Hypothalamus (tissue), 51 donors: ENCODE measurements at regions not wholly inside any gene's neighbourhood (a gene's known extent, or its start where the extent isn't known, plus 50 kb on each side); places are given as distances from the start of the nearest gene placed in this dataset.
A peak's percentile ranks its signal among the peaks of the same experiment; 100 is the strongest.
"Not testable (repeated sequence)": the region's sequence is repeated elsewhere in the genome, so short reads cannot be mapped to it uniquely, and the experiment has no call there.

Experiments used
- DNase-seq, 51 donors: peaks; one replicate each; lab custom pipeline; 2025; lab: John Stamatoyannopoulos, UW

DNA sequence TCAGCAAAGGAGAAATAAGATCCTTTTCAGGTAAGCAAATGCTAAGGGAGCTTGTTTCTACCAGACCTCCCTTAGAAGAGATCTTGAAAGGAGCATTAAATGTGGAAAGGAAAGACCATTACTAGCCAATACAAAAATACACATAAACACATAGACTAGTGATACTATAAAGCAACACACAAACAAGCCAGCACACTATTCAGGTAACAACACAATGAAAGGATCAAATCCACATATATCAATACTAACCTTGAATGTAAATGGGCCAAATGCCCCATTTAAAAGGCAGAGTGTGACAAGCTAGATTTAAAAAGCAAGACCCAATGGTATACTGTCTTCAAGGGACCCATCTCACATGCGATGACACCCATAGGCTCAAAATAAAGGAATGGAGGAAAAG is 317.6 kb downstream of the TBL1XR1 start:
- no peak for DNase-seq

DNA sequence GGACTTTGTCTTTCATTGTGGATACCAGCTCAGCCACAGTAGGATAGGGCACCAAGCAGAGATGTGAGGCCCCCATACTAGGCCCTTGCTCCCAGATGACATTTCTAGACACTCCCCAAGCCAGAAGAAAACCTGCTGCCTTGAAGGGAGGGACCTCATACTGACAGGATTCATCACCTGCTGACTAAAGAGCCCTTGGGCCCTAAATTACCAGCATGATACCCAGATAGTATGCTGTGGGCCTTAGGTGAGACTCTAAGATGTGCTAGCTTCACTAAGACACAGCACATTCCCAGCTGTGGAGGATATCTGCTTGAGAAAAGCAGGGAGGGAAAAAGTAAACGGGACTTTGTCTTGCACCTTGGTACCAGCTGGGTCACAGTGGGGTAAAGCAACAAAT is 324.0 kb downstream of the TBL1XR1 start:
- DNase-seq = no peak

DNA sequence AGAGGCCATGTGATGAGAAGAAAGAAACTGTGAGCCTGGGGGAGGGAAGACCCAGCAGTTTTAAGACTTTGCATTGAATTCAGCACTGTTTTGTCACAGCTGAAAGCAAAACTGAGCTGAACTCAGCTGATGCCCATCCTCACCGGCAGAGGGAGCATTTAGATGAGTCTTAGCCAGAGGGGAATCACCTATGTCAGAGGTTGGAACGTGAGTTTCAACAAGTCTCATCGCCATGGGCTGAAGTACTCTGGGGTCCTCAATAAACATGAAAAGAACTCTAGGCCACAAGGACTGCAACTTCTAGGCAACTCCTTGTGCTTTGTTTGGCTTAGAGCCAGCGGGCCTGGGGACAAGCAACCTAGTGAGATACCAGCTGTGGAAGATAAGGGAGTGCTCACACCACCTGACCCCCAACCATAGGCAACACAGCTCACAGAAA is 324.5 kb downstream of the TBL1XR1 start:
- DNase-seq = peak in 11 of 51 donors; percentile 2 to 35 (median 8)

DNA sequence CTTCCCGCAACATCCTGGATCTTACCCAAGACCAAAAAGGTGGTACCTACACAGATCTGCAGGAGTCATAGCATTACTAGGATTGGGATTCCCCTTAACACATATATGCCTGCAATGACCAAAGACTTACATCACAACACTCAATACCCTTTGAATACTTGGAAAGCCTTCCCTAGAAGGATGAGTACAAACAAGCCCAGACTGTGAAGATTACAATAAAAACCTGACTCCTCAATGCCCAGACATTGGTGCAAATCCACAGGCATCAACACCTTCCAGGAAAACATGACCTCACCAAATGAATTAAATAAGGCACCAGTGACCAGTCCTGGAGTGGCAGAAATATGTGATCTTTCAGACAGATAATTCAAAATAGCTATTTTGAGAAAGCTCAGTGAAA is 326.8 kb downstream of the TBL1XR1 start:
- no peak for DNase-seq

DNA sequence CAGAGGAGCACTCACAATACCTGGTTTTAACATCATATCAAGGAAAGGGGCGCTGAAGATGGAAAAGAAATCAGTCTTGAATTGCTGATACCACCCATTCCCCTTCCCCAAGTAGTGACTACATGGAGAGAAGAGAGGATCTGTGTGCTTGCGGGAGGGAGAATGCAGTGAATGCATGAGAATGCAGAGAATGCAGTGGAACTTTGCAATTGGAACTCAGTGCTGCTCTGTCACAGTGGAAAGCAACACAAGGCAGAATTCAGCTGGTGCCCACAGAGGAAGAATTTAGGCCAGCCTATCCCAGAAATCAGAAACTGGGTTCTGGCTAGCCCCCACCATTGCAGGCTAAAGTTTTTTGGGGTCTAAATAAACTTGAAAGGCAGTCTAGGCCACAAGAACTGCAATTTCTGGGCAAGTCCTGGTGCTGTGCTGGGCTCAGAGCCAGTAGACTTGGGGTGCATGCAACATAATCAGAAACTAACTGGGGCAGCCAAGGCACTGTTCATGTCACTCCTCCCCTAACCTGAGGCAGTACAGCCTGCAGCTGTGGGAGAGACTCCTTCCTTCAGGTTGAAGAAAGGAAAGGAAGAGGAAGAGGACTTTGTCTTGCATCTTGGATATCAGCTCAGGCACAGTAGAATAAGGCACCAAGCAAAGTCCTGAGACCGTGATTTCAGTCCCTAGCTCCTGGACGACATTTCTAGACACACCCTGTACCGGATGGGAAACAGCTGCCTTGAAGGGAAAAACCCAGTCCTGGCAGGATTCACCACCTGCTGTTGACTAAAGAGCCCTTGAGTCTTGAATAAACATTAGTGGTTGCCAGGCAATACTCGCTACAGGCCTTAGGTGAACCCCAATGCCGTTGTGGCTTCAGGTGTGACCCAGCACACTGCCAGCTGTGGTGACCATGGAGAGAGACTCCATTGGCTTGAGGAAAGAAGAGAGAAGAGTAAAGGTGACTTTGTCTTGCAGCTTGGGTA is 329.3 kb downstream of the TBL1XR1 start:
- DNase-seq = no peak

DNA sequence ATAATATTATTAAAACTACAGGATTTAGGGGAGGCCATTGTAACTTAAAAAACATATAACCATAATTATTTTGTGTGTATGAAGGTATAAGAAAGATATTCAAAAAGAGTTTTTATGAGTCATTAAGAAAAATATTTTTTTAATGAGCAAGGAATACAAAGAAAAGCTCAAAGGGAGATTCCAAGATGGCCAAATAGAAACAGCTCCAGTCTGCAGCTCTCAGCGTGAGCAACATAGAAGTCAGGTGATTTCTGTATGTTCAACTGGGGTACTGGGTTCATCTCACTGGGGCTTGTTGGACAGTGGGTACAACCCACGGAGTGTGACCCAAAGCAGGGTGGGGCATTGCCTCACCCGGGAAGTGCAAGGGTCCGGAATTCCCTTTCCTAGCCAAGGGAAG is 336.1 kb downstream of the TBL1XR1 start:
- DNase-seq = no peak

DNA sequence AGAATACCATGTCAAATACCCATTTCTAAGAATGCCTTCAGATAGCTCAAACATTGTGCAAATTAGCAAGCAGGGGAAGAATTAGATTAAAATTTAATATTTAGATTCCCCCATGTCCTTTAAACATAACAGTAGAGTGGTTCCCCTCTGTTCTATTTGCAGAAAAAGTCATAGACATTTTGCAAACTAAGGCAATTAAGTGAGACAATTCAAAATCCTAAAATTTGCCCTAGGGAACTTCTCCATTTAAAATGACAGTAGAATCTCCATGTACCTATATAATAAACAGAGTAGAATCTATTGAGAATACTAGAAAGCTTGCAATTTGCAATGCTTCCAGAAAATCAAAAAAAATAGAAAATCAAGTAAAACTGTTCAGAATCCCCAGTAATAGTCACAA is 340.6 kb downstream of the TBL1XR1 start:
- DNase-seq = no peak

DNA sequence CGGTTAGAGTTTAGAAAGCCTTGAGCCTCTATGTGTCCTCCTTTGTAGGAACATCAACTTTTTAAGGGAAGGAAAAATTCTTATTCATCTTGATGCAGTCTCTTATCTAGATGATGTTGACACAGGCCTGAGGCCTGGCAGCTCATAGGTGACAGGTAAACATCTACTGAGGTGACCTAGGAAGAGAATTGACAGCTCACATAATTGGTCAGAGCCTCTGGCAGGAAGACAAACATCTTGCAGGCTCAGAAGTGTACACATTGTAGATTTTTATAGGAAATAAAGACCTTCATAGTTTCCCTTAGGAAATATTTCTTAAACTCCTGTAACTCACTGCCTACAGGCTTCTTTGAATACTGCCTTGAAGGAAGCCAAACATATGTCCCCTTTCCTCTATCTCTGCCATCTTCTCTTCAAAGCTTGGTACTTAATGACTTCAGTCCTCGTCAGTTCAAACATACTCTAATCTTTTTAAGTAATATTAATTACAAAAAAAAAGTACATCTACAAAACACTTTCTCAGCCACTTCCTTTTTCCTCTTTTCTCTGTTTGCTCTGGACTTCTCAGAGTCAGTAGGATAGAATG is 341.3 kb downstream of the TBL1XR1 start:
- DNase-seq = no peak

DNA sequence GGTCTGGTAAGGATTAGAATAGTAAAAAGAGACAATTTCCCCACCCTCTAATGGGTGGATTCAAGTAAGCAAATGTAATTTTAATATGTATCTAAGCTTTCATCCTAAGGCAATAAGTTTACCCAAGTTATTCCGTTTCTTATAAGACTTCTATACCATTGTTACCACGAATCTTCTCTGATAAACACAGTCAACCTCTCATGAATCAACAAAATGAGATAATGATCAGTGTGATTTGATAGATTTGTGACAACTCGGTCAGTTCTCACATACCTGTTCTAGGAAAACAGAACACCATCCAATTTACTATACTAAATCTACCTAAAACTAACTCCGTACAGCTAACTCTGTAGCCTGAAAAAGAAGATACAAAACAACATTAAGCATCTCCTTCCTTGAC is 342.1 kb downstream of the TBL1XR1 start:
- DNase-seq = no peak

DNA sequence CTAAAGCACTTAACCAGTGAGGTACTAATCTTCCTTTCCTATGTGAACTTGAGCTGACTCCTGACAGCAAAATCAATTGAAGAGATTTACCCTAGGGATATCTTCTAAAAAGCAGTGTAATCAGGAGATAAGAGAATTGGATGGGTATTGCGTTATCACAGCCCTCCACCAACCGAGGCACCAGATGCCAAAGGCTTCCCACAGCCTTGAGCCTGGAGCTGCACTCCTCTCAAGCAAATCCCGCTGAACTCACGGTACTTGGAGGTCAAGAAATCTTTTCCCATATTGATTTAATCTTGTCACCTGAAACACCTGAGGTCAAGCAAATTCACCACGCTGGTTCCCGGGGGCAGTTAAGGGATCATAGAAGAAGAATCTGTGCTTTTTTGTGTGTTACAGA is 346.8 kb downstream of the TBL1XR1 start:
- no peak for DNase-seq

DNA sequence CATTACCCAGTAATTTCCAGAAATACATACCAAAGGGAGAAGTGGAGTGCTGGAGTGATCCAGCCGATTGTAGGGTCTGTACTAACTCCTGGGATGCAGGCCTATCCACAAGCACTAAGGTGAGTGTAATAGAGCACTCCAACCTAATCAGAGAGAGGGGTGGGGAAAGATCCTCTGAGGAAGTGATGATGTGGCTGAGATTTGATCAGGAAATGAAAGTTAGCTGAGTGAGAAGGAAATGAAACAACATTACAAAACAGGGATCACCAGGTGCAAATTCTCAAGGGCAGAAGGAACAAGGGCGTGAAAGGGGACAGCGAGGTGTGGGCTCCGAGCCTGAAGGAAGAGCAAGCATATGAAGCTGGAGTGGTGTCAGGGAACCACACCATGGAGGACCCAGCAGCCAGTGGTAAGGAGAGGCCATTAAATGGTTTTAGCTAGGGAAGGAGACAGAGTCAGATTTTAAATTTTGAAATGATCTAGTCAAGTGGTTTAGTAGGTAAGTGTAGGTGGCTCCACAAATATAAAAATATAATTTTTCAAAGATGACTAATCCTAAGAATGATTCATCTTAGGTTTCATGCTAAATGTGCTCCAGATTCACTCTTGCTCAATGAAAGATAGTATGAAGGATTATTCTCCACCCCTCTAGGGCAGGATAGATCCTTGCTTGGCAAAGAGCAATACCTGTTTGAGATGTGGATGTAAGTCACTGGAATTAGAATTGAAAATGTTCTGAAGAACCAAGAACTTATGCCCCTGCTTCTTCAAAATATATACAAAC is 348.7 kb downstream of the TBL1XR1 start:
- no peak for DNase-seq

DNA sequence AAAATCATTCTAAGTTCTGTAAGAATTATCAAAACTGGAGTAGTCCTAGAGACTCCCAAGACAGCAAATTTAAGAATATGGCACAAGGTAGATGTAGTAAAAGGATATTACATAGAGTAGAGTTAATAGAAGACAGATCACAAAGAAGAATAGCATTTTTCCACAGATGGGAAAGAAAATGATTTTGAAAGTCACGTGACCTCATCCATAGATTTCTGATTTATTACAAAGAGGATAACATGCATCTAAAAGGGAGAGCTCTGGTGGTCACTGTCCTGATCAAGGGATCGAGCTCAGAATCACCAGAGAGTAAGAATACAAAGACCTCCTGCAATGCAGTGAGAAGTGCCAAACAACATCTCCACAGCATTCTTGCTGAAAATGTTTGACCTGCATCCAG is 354.4 kb downstream of the TBL1XR1 start:
- DNase-seq = no peak

DNA sequence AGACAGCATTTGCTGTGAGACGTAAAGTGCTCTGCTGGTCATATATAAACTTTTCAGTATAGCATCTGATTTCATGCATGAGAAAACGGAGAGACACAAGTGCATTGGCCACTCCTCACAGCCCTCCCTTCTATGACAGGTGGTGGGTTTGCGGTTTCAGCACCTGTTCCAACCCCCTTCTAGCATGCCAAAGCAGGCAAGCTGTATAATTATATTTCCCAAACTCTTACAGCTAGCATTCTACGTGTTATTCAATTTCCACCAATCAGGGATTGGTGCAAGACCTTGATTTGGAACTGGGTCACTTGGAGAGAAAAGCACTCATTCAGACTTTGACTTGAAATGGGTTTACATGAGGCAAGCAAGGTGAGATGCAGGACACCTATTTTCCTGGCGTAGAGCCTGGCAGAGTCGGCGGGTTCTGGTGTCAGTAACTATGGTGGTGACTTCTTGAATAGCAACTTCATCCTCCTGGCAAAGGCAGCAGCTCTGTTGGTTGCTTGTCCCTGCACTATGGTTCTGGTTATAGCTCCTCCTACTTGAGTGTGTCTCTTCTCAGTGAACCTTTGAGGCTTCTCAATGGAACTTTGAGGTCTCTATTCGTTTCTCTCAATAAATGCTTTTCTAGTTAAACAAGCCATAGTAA is 356.5 kb downstream of the TBL1XR1 start:
- DNase-seq = no peak

DNA sequence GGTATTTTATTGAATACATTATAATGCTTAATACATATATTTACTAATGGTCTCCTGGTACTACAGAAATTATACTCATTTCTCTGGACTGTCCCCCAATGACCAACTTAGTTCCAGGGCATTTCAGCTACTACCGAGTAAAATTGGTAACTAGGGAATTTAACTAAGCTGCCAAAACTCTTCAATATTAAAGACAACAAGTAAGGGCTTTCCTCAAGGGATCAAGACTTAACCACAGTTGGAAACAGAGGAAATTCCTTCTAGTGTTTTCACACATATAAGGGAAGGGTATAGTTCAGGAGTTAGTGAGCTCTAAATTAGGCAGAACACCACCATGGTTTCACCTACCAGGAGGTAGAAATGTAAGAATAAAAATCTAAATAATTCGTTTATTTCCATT is 357.4 kb downstream of the TBL1XR1 start:
- no peak for DNase-seq

DNA sequence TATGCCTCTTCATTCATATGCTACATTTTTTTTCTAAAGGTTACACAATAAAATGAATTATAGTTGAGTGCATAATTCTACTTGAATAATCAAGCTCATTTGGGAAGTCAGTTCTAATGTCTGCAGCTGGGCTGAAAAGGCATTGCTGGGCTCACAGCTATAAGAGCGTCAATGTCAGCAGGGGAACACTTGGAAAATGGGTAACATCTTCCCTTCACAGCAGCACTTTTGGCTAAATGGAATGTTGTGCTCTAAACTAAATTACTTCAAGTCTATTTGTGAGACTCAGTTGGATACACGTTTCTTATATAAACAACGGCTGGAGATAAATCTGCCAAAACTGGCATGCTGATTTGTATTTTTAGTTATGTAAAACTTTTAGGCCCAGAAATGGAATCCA is 357.8 kb downstream of the TBL1XR1 start:
- DNase-seq = no peak

DNA sequence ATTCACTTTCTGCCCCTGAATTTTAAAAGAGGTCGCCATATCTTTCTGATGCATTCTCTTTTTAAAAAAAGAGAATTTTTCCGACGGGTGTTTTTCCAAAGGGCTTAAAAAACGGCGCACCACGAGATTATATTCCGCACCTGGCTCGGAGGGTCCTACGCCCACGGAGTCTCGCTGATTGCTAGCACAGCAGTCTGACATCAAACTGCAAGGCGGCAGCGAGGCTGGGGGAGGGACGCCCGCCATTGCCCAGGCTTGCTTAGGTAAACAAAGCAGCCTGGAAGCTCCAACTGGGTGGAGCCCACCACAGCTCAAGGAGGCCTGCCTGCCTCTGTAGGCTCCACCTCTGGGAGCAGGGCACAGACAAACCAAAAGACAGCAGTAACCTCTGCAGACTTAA is 370.0 kb downstream of the TBL1XR1 start:
- not testable (repeated sequence) for DNase-seq

DNA sequence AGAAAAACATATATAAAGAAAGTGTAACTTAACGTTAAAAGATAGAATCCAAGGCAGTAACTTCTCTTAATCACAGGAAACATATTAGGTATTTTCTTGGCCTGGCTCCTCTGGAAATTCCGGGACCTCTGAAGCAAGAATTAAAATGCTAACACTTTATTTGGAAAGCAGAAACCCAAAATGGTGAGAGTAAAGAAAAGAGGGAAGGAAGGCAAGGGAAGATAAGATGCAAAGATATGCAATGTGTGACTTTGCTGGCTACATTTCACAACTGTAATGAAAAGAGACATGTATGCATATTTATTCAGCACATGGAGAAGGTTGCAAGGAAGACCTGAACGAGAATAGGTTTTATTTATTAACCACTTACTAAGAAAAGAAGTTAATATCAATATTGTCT is 372.5 kb downstream of the TBL1XR1 start:
- DNase-seq = no peak

DNA sequence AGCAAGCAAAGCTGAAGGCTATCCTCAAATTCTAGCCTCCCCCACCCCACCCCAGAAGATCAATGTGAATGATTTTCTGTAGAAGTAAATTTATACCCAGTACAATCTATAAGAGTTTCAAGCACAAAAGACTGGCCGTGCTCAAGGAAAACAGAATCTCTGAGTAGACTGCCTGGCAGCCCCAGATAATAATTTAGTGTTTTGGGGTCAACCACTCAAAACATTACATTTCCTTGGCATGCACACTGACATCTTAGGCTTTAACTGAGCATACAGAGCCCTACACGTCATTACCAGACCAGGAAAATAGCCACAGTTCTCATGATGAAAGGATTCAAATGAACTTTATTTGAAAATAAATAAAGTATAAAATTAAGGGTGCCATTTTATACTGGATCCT is 376.5 kb downstream of the TBL1XR1 start:
- DNase-seq = no peak

DNA sequence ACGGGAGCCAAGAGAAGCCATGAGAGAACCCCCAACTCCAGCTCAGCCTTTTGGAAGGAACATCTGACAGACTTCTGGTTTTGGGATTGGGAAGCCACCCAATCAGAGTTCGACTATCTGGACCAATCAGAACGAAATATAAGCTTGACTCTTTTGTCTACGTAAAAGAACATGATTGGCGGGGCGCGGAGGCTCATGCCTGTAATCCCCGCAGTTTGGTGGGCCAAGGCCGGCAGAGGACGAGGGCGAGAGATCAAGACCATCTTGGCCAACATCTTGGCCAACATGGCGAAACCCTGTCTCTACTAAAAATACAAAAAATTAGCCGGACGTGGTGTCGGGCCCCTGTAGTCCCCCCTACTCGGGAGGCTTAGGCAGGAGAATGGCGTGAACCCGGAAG is 380.3 kb downstream of the TBL1XR1 start:
- DNase-seq = no peak

DNA sequence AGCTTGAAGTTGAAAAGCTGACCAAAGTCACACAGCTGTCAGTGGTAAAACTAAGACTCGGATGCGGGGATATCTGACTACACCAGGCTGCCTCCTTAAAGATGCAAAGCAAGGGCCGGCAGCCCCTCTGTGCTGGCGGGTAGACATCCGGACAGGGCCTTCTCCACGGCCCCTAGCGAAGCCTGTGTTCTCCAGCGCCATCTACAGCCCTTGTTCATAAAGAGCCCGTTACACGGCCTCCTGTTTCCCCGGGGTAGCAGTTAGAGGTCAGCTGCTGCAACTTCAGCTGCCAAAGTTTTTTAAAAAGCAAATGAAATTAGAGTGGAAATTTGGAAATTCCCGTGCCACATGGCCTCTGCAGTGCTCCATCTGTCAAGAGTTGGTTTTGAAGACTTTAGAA is 383.0 kb downstream of the TBL1XR1 start:
- peak in 29 of 51 donors; percentile 0 to 60 (median 10) for DNase-seq

DNA sequence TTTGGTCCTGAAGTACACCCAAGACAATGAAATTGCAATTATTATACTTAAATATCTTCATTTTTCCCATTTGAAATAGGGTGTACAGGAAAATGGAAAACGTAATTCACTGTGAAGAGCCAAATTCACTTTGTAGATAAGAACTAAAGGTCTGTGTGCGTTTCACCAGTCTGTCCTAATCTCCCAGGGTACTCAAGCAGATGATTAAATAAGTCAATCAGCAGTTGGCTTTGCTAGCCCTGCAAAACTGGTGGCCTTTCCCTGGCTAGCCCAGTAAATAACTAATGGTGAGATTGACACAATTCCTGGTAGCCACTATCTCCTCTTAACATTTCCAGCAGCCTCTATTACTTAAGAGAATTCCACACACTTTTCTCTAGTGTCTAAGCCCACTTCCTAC is 389.3 kb downstream of the TBL1XR1 start:
- no peak for DNase-seq
